GM10266 (cell line): ENCODE measurements at regions not wholly inside any gene's neighbourhood (a gene's known extent, or its start where the extent isn't known, plus 50 kb on each side); places are given as distances from the start of the nearest gene placed in this dataset.
"Not testable (repeated sequence)": the region's sequence is repeated elsewhere in the genome, so short reads cannot be mapped to it uniquely, and the experiment has no call there.

Experiments used
- DNase-seq: peaks from one replicate; pipeline ENCODE4 v3.0.0; 2012; ENCODE audit errors: extremely low spot score
- CTCF ChIP-seq: IDR thresholded peaks from 2 replicates; pipeline ENCODE4 v1.5.1; 2012; ENCODE audit warnings: mild to moderate bottlenecking, low read depth; ENCODE audit not compliant: control insufficient read depth, insufficient read depth; ENCODE audit errors: missing control alignments

- TF ChIP-seq CTCF, result no peak
- DNase-seq, result no peak
Measured at GRCh38 chr22:33986954-33987353, 66.7 kb upstream of the LARGE1 start.

- DNase-seq, result not testable (repeated sequence)
Measured at GRCh38 chr22:33989263-33989662, 69.0 kb upstream of the LARGE1 start.

- no peak for TF ChIP-seq CTCF
- no peak for DNase-seq
Measured at GRCh38 chr22:33991620-33992019, 71.3 kb upstream of the LARGE1 start.

DNA sequence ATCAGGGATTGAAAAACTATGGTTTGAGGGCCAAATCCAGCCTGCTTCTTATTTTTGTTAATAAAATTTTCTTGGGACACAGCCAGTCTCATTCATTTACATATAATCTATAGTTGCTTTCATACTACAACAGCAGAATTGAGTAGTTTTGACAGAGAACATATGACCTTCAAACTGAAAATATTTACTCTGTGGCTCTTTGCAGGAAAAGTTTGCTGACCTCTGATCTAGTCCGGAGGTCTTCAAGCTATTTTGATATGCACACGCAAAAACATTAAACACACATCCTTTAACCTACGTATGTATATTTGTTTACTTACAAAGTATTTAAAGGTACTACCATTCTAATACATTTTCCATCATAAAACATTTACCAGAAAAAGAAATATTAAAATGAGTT lies 76.5 kb upstream of the LARGE1 start:
- no peak for DNase-seq
- no peak for TF ChIP-seq CTCF

DNA sequence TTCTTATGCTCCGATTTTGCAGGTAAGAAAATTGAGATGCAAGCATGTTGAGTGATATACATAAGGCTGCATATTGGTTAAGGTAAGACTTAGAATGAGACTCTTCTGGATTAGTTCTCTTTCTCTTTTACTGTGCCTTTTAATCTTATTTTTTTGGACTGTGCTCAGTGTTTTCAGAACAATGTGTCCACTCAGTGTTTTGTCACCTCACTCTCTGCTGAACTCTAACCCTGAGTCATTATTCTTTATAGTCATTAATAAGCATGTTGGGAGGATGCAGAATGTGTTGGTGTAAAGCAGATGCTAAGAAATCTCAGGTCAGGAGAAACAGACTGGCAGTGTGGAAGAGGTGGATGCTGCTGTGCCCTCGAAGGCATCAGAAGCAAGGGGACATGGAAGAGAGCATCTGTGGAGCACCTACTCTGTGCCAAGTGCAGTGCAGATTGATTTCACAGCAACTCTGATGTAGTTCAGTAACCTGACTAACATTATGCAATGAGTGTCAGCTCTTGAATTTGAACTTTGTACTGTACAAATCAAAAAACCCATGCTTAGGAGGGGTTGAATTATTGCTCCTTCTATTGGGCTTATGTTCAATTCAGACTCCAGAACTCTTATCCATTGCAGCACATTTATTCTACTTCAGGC lies 80.7 kb upstream of the LARGE1 start:
- DNase-seq, result no peak
- TF ChIP-seq CTCF, result no peak

GRCh38 chr22:34001701-34002466 lies 81.6 kb upstream of the LARGE1 start:
- no peak for TF ChIP-seq CTCF
- DNase-seq, result no peak

- no peak for DNase-seq
- no peak for TF ChIP-seq CTCF
Measured at GRCh38 chr22:34004058-34004457, 83.8 kb upstream of the LARGE1 start.
